ENCODE measurements at regions not wholly inside any gene's neighbourhood (a gene's known extent, or its start where the extent isn't known, plus 50 kb on each side); places are given as distances from the start of the nearest gene placed in this dataset.

DNA sequence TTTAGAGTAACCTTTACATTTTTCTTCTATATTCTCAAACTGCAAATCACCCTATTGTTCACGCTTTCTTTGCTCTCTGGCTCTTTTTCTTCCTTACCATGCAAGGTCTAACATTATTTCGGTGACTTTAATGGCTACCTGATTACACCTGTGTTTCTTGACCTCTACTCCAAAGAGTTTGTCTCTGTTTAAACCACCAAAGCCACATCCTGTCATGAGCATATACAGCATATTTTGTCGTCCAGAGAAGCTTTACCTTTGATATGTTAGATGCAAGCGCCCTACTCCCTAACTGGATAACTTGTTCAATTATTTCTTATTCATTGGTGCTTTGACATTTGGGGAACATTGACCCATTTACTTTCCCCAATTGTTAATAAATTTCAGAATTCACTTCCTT lies 565.1 kb upstream of the GCFC2 start (continued):
- TF ChIP-seq SMAD3 (CRISPR knock-in tag; IDR thresholded peaks at IDR 0.05; ENCODE audit: borderline replicate concordance): no peak
- TF ChIP-seq ESRRA (CRISPR knock-in tag; IDR thresholded peaks at IDR 0.05; ENCODE audit: borderline replicate concordance): no peak
- TF ChIP-seq CREB1 (CRISPR knock-in tag; IDR thresholded peaks at IDR 0.05): no peak
- no peak for TF ChIP-seq ZNF396 (CRISPR knock-in tag; IDR thresholded peaks at IDR 0.05; ENCODE audit: borderline replicate concordance)
- TF ChIP-seq, protein P1, sequence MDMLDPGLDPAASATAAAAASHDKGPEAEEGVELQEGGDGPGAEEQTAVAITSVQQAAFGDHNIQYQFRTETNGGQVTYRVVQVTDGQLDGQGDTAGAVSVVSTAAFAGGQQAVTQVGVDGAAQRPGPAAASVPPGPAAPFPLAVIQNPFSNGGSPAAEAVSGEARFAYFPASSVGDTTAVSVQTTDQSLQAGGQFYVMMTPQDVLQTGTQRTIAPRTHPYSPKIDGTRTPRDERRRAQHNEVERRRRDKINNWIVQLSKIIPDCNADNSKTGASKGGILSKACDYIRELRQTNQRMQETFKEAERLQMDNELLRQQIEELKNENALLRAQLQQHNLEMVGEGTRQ (CRISPR knock-in tag; IDR thresholded peaks at IDR 0.05): no peak
- TF ChIP-seq, protein P2, sequence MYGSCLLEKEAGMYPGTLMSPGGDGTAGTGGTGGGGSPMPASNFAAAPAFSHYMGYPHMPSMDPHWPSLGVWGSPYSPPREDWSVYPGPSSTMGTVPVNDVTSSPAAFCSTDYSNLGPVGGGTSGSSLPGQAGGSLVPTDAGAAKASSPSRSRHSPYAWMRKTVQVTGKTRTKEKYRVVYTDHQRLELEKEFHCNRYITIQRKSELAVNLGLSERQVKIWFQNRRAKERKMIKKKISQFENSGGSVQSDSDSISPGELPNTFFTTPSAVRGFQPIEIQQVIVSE (CRISPR knock-in tag; IDR thresholded peaks at IDR 0.05; ENCODE audit: borderline replicate concordance): no peak
- TF ChIP-seq, protein P3, sequence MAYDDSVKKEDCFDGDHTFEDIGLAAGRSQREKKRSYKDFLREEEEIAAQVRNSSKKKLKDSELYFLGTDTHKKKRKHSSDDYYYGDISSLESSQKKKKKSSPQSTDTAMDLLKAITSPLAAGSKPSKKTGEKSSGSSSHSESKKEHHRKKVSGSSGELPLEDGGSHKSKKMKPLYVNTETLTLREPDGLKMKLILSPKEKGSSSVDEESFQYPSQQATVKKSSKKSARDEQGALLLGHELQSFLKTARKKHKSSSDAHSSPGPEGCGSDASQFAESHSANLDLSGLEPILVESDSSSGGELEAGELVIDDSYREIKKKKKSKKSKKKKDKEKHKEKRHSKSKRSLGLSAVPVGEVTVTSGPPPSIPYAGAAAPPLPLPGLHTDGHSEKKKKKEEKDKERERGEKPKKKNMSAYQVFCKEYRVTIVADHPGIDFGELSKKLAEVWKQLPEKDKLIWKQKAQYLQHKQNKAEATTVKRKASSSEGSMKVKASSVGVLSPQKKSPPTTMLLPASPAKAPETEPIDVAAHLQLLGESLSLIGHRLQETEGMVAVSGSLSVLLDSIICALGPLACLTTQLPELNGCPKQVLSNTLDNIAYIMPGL (CRISPR knock-in tag; IDR thresholded peaks at IDR 0.05): no peak
- TF ChIP-seq, protein P4, sequence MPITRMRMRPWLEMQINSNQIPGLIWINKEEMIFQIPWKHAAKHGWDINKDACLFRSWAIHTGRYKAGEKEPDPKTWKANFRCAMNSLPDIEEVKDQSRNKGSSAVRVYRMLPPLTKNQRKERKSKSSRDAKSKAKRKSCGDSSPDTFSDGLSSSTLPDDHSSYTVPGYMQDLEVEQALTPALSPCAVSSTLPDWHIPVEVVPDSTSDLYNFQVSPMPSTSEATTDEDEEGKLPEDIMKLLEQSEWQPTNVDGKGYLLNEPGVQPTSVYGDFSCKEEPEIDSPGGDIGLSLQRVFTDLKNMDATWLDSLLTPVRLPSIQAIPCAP (CRISPR knock-in tag; IDR thresholded peaks at IDR 0.05): no peak
- TF ChIP-seq JUN (CRISPR knock-in tag; IDR thresholded peaks at IDR 0.05): no peak
- no peak for TF ChIP-seq NFE2L1 (CRISPR knock-in tag; IDR thresholded peaks at IDR 0.05)
- no peak for TF ChIP-seq ZNF317 (CRISPR knock-in tag; IDR thresholded peaks at IDR 0.05; ENCODE audit: borderline replicate concordance, low read depth)
- no peak for TF ChIP-seq ETV6 (CRISPR knock-in tag; IDR thresholded peaks at IDR 0.05)
- TF ChIP-seq, protein P5, sequence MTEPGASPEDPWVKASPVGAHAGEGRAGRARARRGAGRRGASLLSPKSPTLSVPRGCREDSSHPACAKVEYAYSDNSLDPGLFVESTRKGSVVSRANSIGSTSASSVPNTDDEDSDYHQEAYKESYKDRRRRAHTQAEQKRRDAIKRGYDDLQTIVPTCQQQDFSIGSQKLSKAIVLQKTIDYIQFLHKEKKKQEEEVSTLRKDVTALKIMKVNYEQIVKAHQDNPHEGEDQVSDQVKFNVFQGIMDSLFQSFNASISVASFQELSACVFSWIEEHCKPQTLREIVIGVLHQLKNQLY (CRISPR knock-in tag; IDR thresholded peaks at IDR 0.05): no peak
- TF ChIP-seq, protein P6, sequence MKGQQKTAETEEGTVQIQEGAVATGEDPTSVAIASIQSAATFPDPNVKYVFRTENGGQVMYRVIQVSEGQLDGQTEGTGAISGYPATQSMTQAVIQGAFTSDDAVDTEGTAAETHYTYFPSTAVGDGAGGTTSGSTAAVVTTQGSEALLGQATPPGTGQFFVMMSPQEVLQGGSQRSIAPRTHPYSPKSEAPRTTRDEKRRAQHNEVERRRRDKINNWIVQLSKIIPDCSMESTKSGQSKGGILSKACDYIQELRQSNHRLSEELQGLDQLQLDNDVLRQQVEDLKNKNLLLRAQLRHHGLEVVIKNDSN (CRISPR knock-in tag; IDR thresholded peaks at IDR 0.05): no peak

DNA sequence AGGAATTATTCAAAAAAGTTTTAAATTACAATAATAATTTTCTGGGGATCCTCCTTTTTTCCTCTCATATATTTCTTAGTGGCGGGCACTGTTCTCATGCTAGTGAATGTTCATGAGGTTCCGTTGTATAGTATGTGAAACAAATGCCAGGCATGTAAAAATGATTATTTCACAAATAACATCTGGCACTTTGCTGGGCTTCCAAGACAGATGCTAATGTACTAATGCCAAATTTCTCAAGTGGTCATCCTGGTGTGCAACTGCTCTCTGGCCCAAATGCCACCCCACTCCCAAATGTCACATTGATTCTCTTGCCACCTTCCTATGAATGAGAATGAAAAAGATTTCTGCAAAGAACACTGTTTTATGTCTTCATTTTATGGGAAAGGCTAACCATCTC lies 564.0 kb upstream of the GCFC2 start:
- no peak for TF ChIP-seq ZNF396 (CRISPR knock-in tag; IDR thresholded peaks at IDR 0.05; ENCODE audit: borderline replicate concordance)
- TF ChIP-seq, protein P4 (CRISPR knock-in tag; IDR thresholded peaks at IDR 0.05): no peak
- TF ChIP-seq, protein P7, sequence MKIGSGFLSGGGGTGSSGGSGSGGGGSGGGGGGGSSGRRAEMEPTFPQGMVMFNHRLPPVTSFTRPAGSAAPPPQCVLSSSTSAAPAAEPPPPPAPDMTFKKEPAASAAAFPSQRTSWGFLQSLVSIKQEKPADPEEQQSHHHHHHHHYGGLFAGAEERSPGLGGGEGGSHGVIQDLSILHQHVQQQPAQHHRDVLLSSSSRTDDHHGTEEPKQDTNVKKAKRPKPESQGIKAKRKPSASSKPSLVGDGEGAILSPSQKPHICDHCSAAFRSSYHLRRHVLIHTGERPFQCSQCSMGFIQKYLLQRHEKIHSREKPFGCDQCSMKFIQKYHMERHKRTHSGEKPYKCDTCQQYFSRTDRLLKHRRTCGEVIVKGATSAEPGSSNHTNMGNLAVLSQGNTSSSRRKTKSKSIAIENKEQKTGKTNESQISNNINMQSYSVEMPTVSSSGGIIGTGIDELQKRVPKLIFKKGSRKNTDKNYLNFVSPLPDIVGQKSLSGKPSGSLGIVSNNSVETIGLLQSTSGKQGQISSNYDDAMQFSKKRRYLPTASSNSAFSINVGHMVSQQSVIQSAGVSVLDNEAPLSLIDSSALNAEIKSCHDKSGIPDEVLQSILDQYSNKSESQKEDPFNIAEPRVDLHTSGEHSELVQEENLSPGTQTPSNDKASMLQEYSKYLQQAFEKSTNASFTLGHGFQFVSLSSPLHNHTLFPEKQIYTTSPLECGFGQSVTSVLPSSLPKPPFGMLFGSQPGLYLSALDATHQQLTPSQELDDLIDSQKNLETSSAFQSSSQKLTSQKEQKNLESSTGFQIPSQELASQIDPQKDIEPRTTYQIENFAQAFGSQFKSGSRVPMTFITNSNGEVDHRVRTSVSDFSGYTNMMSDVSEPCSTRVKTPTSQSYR (CRISPR knock-in tag; IDR thresholded peaks at IDR 0.05): no peak
- no peak for TF ChIP-seq OVOL2 (CRISPR knock-in tag; IDR thresholded peaks at IDR 0.05; ENCODE audit: borderline replicate concordance)
- no peak for TF ChIP-seq ESRRA (CRISPR knock-in tag; IDR thresholded peaks at IDR 0.05; ENCODE audit: borderline replicate concordance)
- TF ChIP-seq, protein P8, sequence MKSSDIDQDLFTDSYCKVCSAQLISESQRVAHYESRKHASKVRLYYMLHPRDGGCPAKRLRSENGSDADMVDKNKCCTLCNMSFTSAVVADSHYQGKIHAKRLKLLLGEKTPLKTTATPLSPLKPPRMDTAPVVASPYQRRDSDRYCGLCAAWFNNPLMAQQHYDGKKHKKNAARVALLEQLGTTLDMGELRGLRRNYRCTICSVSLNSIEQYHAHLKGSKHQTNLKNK (CRISPR knock-in tag; IDR thresholded peaks at IDR 0.05): no peak
- ChIA-PET CTCF (no interaction called here), POLR2A (no interaction called here)
- no peaks in the 10 kb centered on the region for H3K27me3 Mint-ChIP-seq (ENCODE audit: low read depth)
- no peak overlapping the region for H3K4me3 Mint-ChIP-seq
- DNase-seq (ENCODE audit: low spot score) (no peak), ATAC-seq (no peak)
- no peaks in the 10 kb centered on the region; the same call in 1 of the 2 replicates for H3K9me3 Mint-ChIP-seq
- peaks cover 7% of the 10 kb centered on the region; the same call in 1 of the 2 replicates for H3K4me1 Mint-ChIP-seq
- H3K36me3 Mint-ChIP-seq: no peaks in the 10 kb centered on the region
- no peak overlapping the region for H3K27ac Mint-ChIP-seq
